GM12878 (cell line): ENCODE measurements at regions not wholly inside any gene's neighbourhood (a gene's known extent, or its start where the extent isn't known, plus 50 kb on each side); places are given as distances from the start of the nearest gene placed in this dataset.

ENCODE experiments used
- ATAC-seq: fragments of 200-7000 bp; cut with Tn5 transposase; 3 replicates; pipeline ENCODE4 v1.9.1; 2020; ENCODE audit warnings: mild to moderate bottlenecking, moderate library complexity
- BruUV-seq: library from RNA; stranded (reverse); fragments of 400-500 nt; replicated peaks from 2 replicates; lab custom pipeline; 2021; lab: Mats Ljungman, UMichigan
- CTCF ChIA-PET: fragments of 300-600 bp; sonication (Branson Sonifier 250); formaldehyde crosslinking; extraction: SDS; loops from one replicate; lab custom pipeline; 2021; ENCODE audit warnings: inconsistent platforms; lab: Yijun Ruan, JAX
- POLR2A ChIA-PET: fragments of 350-600 bp; formaldehyde crosslinking; extraction: SDS; loops from one replicate; lab custom pipeline; 2021; ENCODE audit warnings: inconsistent platforms; lab: Charles Lee
- RAD21 ChIA-PET: fragments of 300-600 bp; sonication (Branson Sonifier 250); formaldehyde crosslinking; loops from one replicate; lab custom pipeline; 2023; ENCODE audit warnings: antibody characterized with exemption; ENCODE audit not compliant: unreplicated experiment; lab: Charles Lee
- SMC1A ChIA-PET: fragments of 300-600 bp; sonication (Branson Sonifier 250); formaldehyde crosslinking; loops from one replicate; lab custom pipeline; 2023; ENCODE audit not compliant: unreplicated experiment, uncharacterized antibody; lab: Charles Lee
- DNase-seq: peaks from one replicate; pipeline ENCODE4 v3.0.0-alpha.2; 2011; ENCODE audit warnings: low read depth, low spot score
- FAIRE-seq: peaks from 3 replicates; lab custom pipeline; 2011; peaks lifted over from hg19 to GRCh38; lab: Jason Lieb, UNC
- H2AFZ ChIP-seq: 2 replicates; pipeline ENCODE4 v1.6.0; 2011; ENCODE audit warnings: low read depth, low read length, control low read depth; ENCODE audit not compliant: control insufficient read depth
- H3K27ac ChIP-seq: 2 replicates; pipeline ENCODE4 v1.5.1; 2011; ENCODE audit warnings: control low read depth; ENCODE audit not compliant: control insufficient read depth, insufficient read depth
- H3K27me3 ChIP-seq, 2 experiments: replicated peaks in 1 of 2; 2 replicates each; pipeline versions ENCODE4 v1.6.0 to v1.6.1; 2011; ENCODE audit warnings: low read length in 1 of 2; ENCODE audit not compliant: control insufficient read depth in 2 of 2, insufficient read depth in 2 of 2
- H3K36me3 ChIP-seq, 2 experiments: 2 replicates each; pipeline ENCODE4 v1.5.1; 2011; ENCODE audit warnings: low read length in 1 of 2; ENCODE audit not compliant: control insufficient read depth in 2 of 2, insufficient read depth in 2 of 2
- H3K4me1 ChIP-seq: 2 replicates; pipeline ENCODE4 v1.6.1; 2011; ENCODE audit warnings: mild to moderate bottlenecking, low read length, moderate library complexity, mixed read lengths; ENCODE audit not compliant: control insufficient read depth, insufficient read depth
- H3K4me2 ChIP-seq: 2 replicates; pipeline ENCODE4 v1.6.0; 2011; ENCODE audit warnings: control low read depth; ENCODE audit not compliant: control insufficient read depth, insufficient read depth
- H3K4me3 ChIP-seq: fragments of 200-600 bp; sonication (generic); 2 replicates; pipeline ENCODE4 v1.5.1; 2016
- H3K79me2 ChIP-seq: 2 replicates; pipeline ENCODE4 v1.6.0; 2011; ENCODE audit warnings: low read length; ENCODE audit not compliant: control insufficient read depth, insufficient read depth
- H3K9ac ChIP-seq: 2 replicates; pipeline ENCODE4 v1.8.0; 2011; ENCODE audit warnings: low read length, control low read depth, mixed read lengths; ENCODE audit not compliant: control insufficient read depth, insufficient read depth
- H3K9me3 ChIP-seq: replicated peaks from 3 replicates; pipeline ENCODE4 v1.5.1; 2011; ENCODE audit warnings: mild to moderate bottlenecking, low read length; ENCODE audit not compliant: control insufficient read depth, insufficient read depth
- H4K20me1 ChIP-seq: 2 replicates; pipeline ENCODE4 v1.6.0; 2011; ENCODE audit not compliant: control insufficient read depth, insufficient read depth
- BACH1 ChIP-seq: fragments of 450-650 bp; IDR thresholded peaks from 2 replicates; pipeline ENCODE4 v1.6.1; 2017; ENCODE audit warnings: mild to moderate bottlenecking, borderline replicate concordance
- CREM ChIP-seq: IDR thresholded peaks from 2 replicates; pipeline ENCODE4 v1.6.1; 2014; ENCODE audit warnings: antibody characterized with exemption, low read depth
- E4F1 ChIP-seq: fragments of 450-650 bp; IDR thresholded peaks from 2 replicates; pipeline ENCODE4 v1.6.1; 2018; ENCODE audit warnings: borderline replicate concordance, mild to moderate bottlenecking; ENCODE audit not compliant: partially characterized antibody
- EED ChIP-seq: sonication (generic); IDR thresholded peaks from 2 replicates; pipeline ENCODE4 v1.6.1; 2016; ENCODE audit warnings: antibody characterized with exemption, low read depth
- GABPA ChIP-seq: IDR thresholded peaks from 2 replicates; pipeline ENCODE4 v1.6.1; 2014; ENCODE audit warnings: antibody characterized with exemption, low read depth, mild to moderate bottlenecking, inconsistent platforms
- HCFC1 ChIP-seq: fragments of 150-350 bp; IDR thresholded peaks from 2 replicates; pipeline ENCODE4 v1.6.1; 2014; ENCODE audit warnings: low read length
- HDGF ChIP-seq: fragments of 450-650 bp; IDR thresholded peaks from 2 replicates; pipeline ENCODE4 v1.6.1; 2016; ENCODE audit warnings: antibody characterized with exemption
- MYB ChIP-seq: fragments of 150-350 bp; IDR thresholded peaks from 2 replicates; pipeline ENCODE4 v1.6.1; 2014; ENCODE audit warnings: mild to moderate bottlenecking, low read depth, low read length, borderline replicate concordance
- NFIC ChIP-seq: IDR thresholded peaks from 2 replicates; pipeline ENCODE4 v1.6.1; 2012; ENCODE audit warnings: low read depth, mild to moderate bottlenecking, inconsistent platforms, low read length, moderate library complexity
- POLR2AphosphoS2 ChIP-seq: IDR thresholded peaks from 2 replicates; pipeline ENCODE4 v1.6.1; 2011; ENCODE audit warnings: low read depth, mild to moderate bottlenecking, low read length, improper control_type of control experiment, moderate library complexity
- RCOR1 ChIP-seq: conservative IDR thresholded peaks from 2 replicates; pipeline ENCODE4 v1.6.1; 2012; ENCODE audit warnings: low read depth, low read length, improper control_type of control experiment
- SMC3 ChIP-seq: IDR thresholded peaks from 2 replicates; pipeline ENCODE4 v1.6.1; 2011; ENCODE audit warnings: low read length, improper control_type of control experiment, borderline replicate concordance
- SP1 ChIP-seq: IDR thresholded peaks from one replicate; pipeline ENCODE4 v1.6.1; 2011; ENCODE audit warnings: low read depth, low read length
- ZNF207 ChIP-seq: fragments of 450-650 bp; IDR thresholded peaks from 2 replicates; pipeline ENCODE4 v1.6.1; 2014; ENCODE audit warnings: antibody characterized with exemption, mild to moderate bottlenecking, borderline replicate concordance
- ZNF274 ChIP-seq: IDR thresholded peaks from one replicate; pipeline ENCODE4 v1.8.0; 2011; ENCODE audit not compliant: insufficient read length, insufficient read depth
- WGBS: methylation state at CpG from one replicate; pipeline ENCODE4 v1.1.6; 2016; ENCODE audit warnings: low lambda C conversion rate; ENCODE audit not compliant: insufficient replicate concordance, insufficient coverage; ENCODE audit errors: missing lambda C conversion rate; 5-methylcytosine and 5-hydroxymethylcytosine counted together
- in situ Hi-C: fragments of 300-500 bp; cut with MboI; formaldehyde crosslinking; loops from 9 replicates; pipeline ENCODE4 v1.14.3; 2018; ENCODE audit warnings: mixed read lengths
- intact Hi-C: fragments of 100-400 bp; cut with micrococcal nuclease; formaldehyde crosslinking; loops from one replicate; pipeline ENCODE4 v1.14.2; 2022; ENCODE audit not compliant: unreplicated experiment
- TF ChIP-seq, protein P1 (sequence below): fragments of 450-650 bp; IDR thresholded peaks from 2 replicates; pipeline ENCODE4 v1.6.1; 2017; ENCODE audit warnings: mild to moderate bottlenecking
- TF ChIP-seq, protein P2 (sequence below): IDR thresholded peaks from 2 replicates; pipeline ENCODE4 v1.6.1; 2012; ENCODE audit warnings: low read length, inconsistent platforms

DNA sequence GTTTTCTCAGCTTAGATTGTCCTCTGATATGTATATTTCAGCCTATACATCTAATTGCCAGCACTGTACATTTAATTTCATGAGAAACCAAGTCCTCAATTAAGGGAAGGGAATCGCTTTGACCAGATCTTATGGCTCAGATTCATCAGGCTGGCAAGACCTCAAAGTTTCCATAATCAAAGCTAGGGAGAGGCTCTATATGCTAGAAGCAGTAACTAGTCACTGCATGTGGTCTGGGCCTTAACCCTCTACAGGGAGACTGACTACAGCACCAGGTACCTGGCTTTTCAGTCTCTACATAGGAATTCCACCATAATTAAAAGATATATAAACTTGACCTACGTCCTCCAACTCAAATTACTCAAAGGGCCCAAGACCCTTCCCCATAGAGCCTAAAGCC lies 97.4 kb upstream of the JAZF1 start:
- ChIA-PET RAD21 (no interaction called here), POLR2A (interaction anchor here (0.6 kb wide), 1 partner anchor 672 kb away, joined by 4 read pairs; no protein-coding TSS in a partner anchor), SMC1A (interaction anchor here (1.5 kb wide), 1 partner anchor 146 kb away, joined by 3 read pairs; no protein-coding TSS in a partner anchor), CTCF (no interaction called here)
- no peak overlapping the region for H3K9ac ChIP-seq
- no peaks in the 10 kb centered on the region for H3K36me3 ChIP-seq
- H2AFZ ChIP-seq: no peak overlapping the region
- intact Hi-C loops (no loop called here), in situ Hi-C loops (no loop called here)
- no peaks in the 10 kb centered on the region; a peak in 1 of 4 replicates for H3K27me3 ChIP-seq
- H3K79me2 ChIP-seq: no peaks in the 10 kb centered on the region
- FAIRE-seq: no peak
- H3K27ac ChIP-seq: no peak overlapping the region
- no TSS peak for BruUV-seq
- TF ChIP-seq SMC3: no peak
- no peak for TF ChIP-seq MYB
- TF ChIP-seq ZNF207: no peak
- no peak for TF ChIP-seq SP1
- TF ChIP-seq GABPA: no peak
- no peak for TF ChIP-seq ZNF274
- TF ChIP-seq, protein P1, sequence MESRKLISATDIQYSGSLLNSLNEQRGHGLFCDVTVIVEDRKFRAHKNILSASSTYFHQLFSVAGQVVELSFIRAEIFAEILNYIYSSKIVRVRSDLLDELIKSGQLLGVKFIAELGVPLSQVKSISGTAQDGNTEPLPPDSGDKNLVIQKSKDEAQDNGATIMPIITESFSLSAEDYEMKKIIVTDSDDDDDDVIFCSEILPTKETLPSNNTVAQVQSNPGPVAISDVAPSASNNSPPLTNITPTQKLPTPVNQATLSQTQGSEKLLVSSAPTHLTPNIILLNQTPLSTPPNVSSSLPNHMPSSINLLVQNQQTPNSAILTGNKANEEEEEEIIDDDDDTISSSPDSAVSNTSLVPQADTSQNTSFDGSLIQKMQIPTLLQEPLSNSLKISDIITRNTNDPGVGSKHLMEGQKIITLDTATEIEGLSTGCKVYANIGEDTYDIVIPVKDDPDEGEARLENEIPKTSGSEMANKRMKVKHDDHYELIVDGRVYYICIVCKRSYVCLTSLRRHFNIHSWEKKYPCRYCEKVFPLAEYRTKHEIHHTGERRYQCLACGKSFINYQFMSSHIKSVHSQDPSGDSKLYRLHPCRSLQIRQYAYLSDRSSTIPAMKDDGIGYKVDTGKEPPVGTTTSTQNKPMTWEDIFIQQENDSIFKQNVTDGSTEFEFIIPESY: no peak
- TF ChIP-seq, protein P2, sequence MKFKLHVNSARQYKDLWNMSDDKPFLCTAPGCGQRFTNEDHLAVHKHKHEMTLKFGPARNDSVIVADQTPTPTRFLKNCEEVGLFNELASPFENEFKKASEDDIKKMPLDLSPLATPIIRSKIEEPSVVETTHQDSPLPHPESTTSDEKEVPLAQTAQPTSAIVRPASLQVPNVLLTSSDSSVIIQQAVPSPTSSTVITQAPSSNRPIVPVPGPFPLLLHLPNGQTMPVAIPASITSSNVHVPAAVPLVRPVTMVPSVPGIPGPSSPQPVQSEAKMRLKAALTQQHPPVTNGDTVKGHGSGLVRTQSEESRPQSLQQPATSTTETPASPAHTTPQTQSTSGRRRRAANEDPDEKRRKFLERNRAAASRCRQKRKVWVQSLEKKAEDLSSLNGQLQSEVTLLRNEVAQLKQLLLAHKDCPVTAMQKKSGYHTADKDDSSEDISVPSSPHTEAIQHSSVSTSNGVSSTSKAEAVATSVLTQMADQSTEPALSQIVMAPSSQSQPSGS: no peak
- no peak for TF ChIP-seq RCOR1
- no peak for TF ChIP-seq NFIC
- TF ChIP-seq HCFC1: no peak
- no peak for TF ChIP-seq BACH1
- TF ChIP-seq EED: no peak
- no peak for TF ChIP-seq E4F1
- TF ChIP-seq CREM: no peak
- no peak for TF ChIP-seq HDGF
- no peak for TF ChIP-seq POLR2AphosphoS2
- TF ChIP-seq, all 136 proteins: peak for 0
- Histone ChIP-seq H3K4me3 (no peak overlapping the region), H4K20me1 (no peaks in the 10 kb centered on the region), H3K9me3 (no peaks in the 10 kb centered on the region; the same call in 2 of the 3 replicates), H3K4me1 (no peaks in the 10 kb centered on the region), H3K4me2 (no peak overlapping the region)
- WGBS: 0% methylated on average over 2 of the region's 2 CpGs
- ATAC-seq: no peak
- no peak for DNase-seq
